HG02852 (cell line): ENCODE measurements at regions not wholly inside any gene's neighbourhood (a gene's known extent, or its start where the extent isn't known, plus 50 kb on each side); places are given as distances from the start of the nearest gene placed in this dataset.
"Not testable (repeated sequence)": the region's sequence is repeated elsewhere in the genome, so short reads cannot be mapped to it uniquely, and the experiment has no call there.

ENCODE experiments used
- ATAC-seq: cut with Tn5 transposase; IDR thresholded peaks from one replicate; pipeline ENCODE4 v1.9.1; 2021; ENCODE audit warnings: mild to moderate bottlenecking, moderate library complexity; ENCODE audit not compliant: unreplicated experiment

GRCh38 chr10:113485736-113486135, 67.1 kb upstream of the HABP2 start:
- ATAC-seq: no peak

- no peak for ATAC-seq
Observed at GRCh38 chr10:113486531-113486930, 66.3 kb upstream of the HABP2 start.

- ATAC-seq: no peak
Observed at GRCh38 chr10:113487154-113487553, 65.7 kb upstream of the HABP2 start.

GRCh38 chr10:113488186-113488585, 64.7 kb upstream of the HABP2 start:
- no peak for ATAC-seq

GRCh38 chr10:113489522-113489921, 63.3 kb upstream of the HABP2 start:
- ATAC-seq: not testable (repeated sequence)

GRCh38 chr10:113491967-113492565, 60.8 kb upstream of the HABP2 start:
- ATAC-seq: no peak

- no peak for ATAC-seq
Observed at GRCh38 chr10:113493195-113493594, 59.7 kb upstream of the HABP2 start.

- ATAC-seq: no peak
Observed at GRCh38 chr10:113493882-113494301, 59.0 kb upstream of the HABP2 start.

- ATAC-seq: no peak
Observed at GRCh38 chr10:113494761-113495160, 58.1 kb upstream of the HABP2 start.

- no peak for ATAC-seq
Observed at GRCh38 chr10:113495553-113495952, 57.3 kb upstream of the HABP2 start.

- ATAC-seq: no peak
Observed at GRCh38 chr10:113496111-113497109, 56.4 kb upstream of the HABP2 start.

GRCh38 chr10:113497198-113497597, 55.7 kb upstream of the HABP2 start:
- no peak for ATAC-seq

- ATAC-seq: no peak
Observed at GRCh38 chr10:113498997-113499396, 53.9 kb upstream of the HABP2 start.

GRCh38 chr10:113499806-113500205, 53.0 kb upstream of the HABP2 start:
- ATAC-seq: no peak

- not testable (repeated sequence) for ATAC-seq
Observed at GRCh38 chr10:113501031-113501430, 51.8 kb upstream of the HABP2 start.
